Mesendoderm (in vitro differentiated cells): ENCODE measurements at regions not wholly inside any gene's neighbourhood (a gene's known extent, or its start where the extent isn't known, plus 50 kb on each side); places are given as distances from the start of the nearest gene placed in this dataset.

ENCODE experiments used
- DNase-seq: peaks from one replicate; pipeline ENCODE4 v3.0.0; 2013
- H2AK5ac ChIP-seq: 2 replicates; pipeline ENCODE4 v1.6.1; 2013; ENCODE audit warnings: low read length, inconsistent platforms
- H2BK120ac ChIP-seq: 2 replicates; pipeline ENCODE4 v1.6.1; 2013; ENCODE audit warnings: low read depth, mild to moderate bottlenecking, low read length, moderate library complexity, mixed read lengths
- H2BK15ac ChIP-seq: replicated peaks from 2 replicates; pipeline ENCODE4 v1.6.1; 2013; ENCODE audit warnings: low read depth, mild to moderate bottlenecking, moderate library complexity
- H2BK5ac ChIP-seq: 2 replicates; pipeline ENCODE4 v1.6.1; 2013; ENCODE audit warnings: low read length, inconsistent platforms
- H3K18ac ChIP-seq: 2 replicates; pipeline ENCODE4 v1.6.1; 2013; ENCODE audit warnings: mild to moderate bottlenecking, low read length, mixed read lengths
- H3K23ac ChIP-seq: one replicate; pipeline ENCODE4 v1.6.1; 2013; ENCODE audit warnings: low read length
- H3K27ac ChIP-seq: 2 replicates; pipeline ENCODE4 v1.5.1; 2013; ENCODE audit warnings: low read depth, mild to moderate bottlenecking, inconsistent platforms, low read length, moderate library complexity
- H3K27me3 ChIP-seq: 2 replicates; pipeline ENCODE4 v1.6.1; 2013; ENCODE audit warnings: low read length, control low read depth, mild to moderate bottlenecking, inconsistent platforms; ENCODE audit not compliant: insufficient read depth, poor library complexity
- H3K36me3 ChIP-seq: 2 replicates; pipeline ENCODE4 v1.6.1; 2013; ENCODE audit warnings: low read length, inconsistent platforms; ENCODE audit not compliant: control insufficient read depth, insufficient read depth
- H3K4ac ChIP-seq: one replicate; pipeline ENCODE4 v1.6.1; 2013; ENCODE audit warnings: low read depth, mild to moderate bottlenecking, low read length, moderate library complexity
- H3K4me1 ChIP-seq: 2 replicates; pipeline ENCODE4 v1.6.1; 2013; ENCODE audit warnings: low read depth, low read length, inconsistent platforms; ENCODE audit not compliant: control insufficient read depth
- H3K4me2 ChIP-seq: 2 replicates; pipeline ENCODE4 v1.6.1; 2013; ENCODE audit warnings: low read length
- H3K4me3 ChIP-seq: 2 replicates; pipeline ENCODE4 v1.5.1; 2013; ENCODE audit warnings: mild to moderate bottlenecking, low read length
- H3K56ac ChIP-seq: one replicate; pipeline ENCODE4 v1.6.1; 2013; ENCODE audit warnings: low read length
- H3K79me1 ChIP-seq: 2 replicates; pipeline ENCODE4 v1.6.1; 2013; ENCODE audit warnings: low read length, inconsistent platforms
- H3K79me2 ChIP-seq: 2 replicates; pipeline ENCODE4 v1.6.1; 2013; ENCODE audit warnings: mild to moderate bottlenecking, low read length; ENCODE audit not compliant: control insufficient read depth, insufficient read depth
- H3K9ac ChIP-seq: 2 replicates; pipeline ENCODE4 v1.6.1; 2013; ENCODE audit warnings: low read length, inconsistent platforms
- H4K5ac ChIP-seq: one replicate; pipeline ENCODE4 v1.6.1; 2013; ENCODE audit warnings: low read length
- H4K8ac ChIP-seq: one replicate; pipeline ENCODE4 v1.6.1; 2013; ENCODE audit warnings: low read depth, mild to moderate bottlenecking, control low read depth, low read length, moderate library complexity
- WGBS: extraction: QIAGEN DNeasy Blood & Tissue Kit; methylation state at CpG from one replicate; pipeline ENCODE4 v1.1.7; 2013; ENCODE audit warnings: low lambda C conversion rate, missing lambda C conversion rate; ENCODE audit not compliant: insufficient coverage; ENCODE audit errors: extremely low coverage; 5-methylcytosine and 5-hydroxymethylcytosine counted together

DNA sequence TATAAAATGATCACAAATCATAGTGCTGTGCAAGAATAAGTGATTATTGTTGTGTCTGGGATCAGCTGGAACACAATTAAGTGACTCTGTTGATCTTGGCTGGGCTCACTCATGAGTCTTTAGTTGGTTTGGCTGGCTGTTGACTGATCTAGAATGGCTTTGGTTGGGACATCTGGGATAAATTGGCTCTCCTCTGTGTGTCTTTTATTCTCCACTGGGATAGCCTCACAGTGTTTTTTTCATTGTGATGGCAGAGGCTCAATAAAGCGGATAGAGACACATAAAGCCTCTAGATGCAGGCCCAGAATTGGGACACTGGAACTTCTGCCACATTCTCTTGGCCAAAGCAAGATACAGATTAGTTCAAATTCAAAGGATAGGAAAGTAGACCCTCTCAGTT is 735.6 kb downstream of the PDCD6IP start:
- no peaks in the 10 kb centered on the region for H3K79me2 ChIP-seq

GRCh38 chr3:34544136-34544535 is 745.7 kb downstream of the PDCD6IP start:
- Histone ChIP-seq H4K5ac (no peak overlapping the region), H3K4me1 (no peaks in the 10 kb centered on the region), H3K18ac (no peak overlapping the region), H2BK120ac (no peak overlapping the region), H4K8ac (no peak overlapping the region), H3K79me2 (no peaks in the 10 kb centered on the region), H2AK5ac (no peak overlapping the region), H3K56ac (no peak overlapping the region), H3K79me1 (no peaks in the 10 kb centered on the region), H2BK5ac (no peak overlapping the region), H2BK15ac (no peak overlapping the region), H3K36me3 (no peaks in the 10 kb centered on the region), H3K9ac (no peak overlapping the region), H3K23ac (no peak overlapping the region), H3K4me3 (no peak overlapping the region), H3K4me2 (no peak overlapping the region), H3K27me3 (no peaks in the 10 kb centered on the region), H3K27ac (no peak overlapping the region), H3K4ac (no peak overlapping the region)
- no peak for DNase-seq
- no CpG with 5 or more reads among the region's 4 CpGs for WGBS

More for the DNA sequence above, 735.6 kb downstream of the PDCD6IP start:
- H3K9ac ChIP-seq, result no peak overlapping the region
- no peak overlapping the region for H2BK120ac ChIP-seq
- no peak overlapping the region for H3K4me3 ChIP-seq
- H3K56ac ChIP-seq, result no peak overlapping the region
- H4K8ac ChIP-seq, result no peak overlapping the region
- no peak overlapping the region for H3K4ac ChIP-seq
- no peaks in the 10 kb centered on the region for H3K36me3 ChIP-seq
- no peak overlapping the region for H3K27ac ChIP-seq
- H3K79me1 ChIP-seq, result no peaks in the 10 kb centered on the region
- H2BK15ac ChIP-seq, result no peak overlapping the region
- WGBS, result no CpG with 5 or more reads among the region's 1 CpG
- H3K4me2 ChIP-seq, result no peak overlapping the region
- no peaks in the 10 kb centered on the region for H3K4me1 ChIP-seq
- H3K23ac ChIP-seq, result no peak overlapping the region
- no peak overlapping the region for H2BK5ac ChIP-seq
- DNase-seq, result no peak
- H3K18ac ChIP-seq, result no peak overlapping the region
- H4K5ac ChIP-seq, result no peak overlapping the region
- no peak overlapping the region for H2AK5ac ChIP-seq
- no peaks in the 10 kb centered on the region for H3K27me3 ChIP-seq

DNA sequence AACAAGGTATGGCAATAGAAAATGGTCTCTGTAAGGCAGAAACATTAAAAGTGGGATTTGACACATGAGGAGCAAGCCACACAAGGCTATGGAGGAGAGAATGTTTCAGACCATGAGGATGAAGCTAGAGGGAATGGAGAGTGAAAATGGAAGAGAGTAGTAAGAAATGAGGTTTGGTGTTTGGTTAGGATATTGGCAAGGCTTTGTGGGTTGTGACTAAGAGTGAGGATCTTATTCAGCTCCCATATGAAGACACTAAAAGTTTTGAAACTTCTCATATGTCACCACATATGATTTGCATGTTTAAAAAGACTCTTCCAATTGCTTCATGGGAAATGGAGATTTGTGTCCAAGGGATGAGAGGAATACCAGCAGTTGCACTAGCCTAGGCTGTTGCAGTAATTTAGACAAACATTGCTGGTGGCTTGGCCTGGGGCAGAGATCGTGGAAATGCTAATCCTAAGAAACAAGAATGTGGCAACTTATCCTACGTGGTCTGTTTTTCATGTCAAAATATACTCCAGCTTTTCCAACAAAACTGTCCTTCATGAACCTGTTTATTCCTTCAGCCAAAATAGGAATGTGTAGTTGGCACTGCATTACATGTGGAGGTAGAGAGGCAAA is 749.0 kb downstream of the PDCD6IP start:
- Histone ChIP-seq H3K4me2 (no peak overlapping the region), H4K8ac (no peak overlapping the region), H3K27ac (no peak overlapping the region), H2BK5ac (no peak overlapping the region), H3K9ac (no peak overlapping the region), H3K56ac (no peak overlapping the region), H2AK5ac (no peak overlapping the region), H3K4ac (no peak overlapping the region), H3K23ac (no peak overlapping the region), H4K5ac (no peak overlapping the region), H3K79me2 (no peaks in the 10 kb centered on the region), H3K4me3 (no peak overlapping the region), H3K18ac (no peak overlapping the region), H3K27me3 (no peaks in the 10 kb centered on the region), H2BK120ac (no peak overlapping the region), H3K36me3 (no peaks in the 10 kb centered on the region), H3K4me1 (no peaks in the 10 kb centered on the region), H3K79me1 (no peaks in the 10 kb centered on the region), H2BK15ac (no peak overlapping the region)
- WGBS, result no CpG with 5 or more reads among the region's 2 CpGs
- DNase-seq, result no peak

DNA sequence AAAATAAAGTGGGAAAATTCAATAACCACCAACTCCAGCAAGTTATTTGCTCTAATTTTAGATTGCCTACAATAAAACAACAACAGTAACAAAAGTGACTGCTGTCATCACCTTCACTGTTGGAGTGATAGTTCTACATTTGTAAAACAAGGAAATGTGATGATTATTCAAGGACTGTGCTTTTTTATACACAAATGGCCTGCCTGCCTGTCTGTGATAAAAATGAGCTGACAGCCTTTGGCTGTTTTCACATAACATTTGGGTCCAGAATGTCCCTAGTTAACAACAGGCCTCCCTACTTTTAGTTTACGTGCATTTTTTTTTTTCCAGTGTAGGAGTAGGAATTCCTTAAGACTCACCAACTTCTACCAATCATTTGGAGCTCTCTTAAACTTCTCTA is 768.8 kb downstream of the PDCD6IP start:
- Histone ChIP-seq H3K4ac (no peak overlapping the region), H3K79me2 (no peaks in the 10 kb centered on the region), H3K9ac (no peak overlapping the region), H3K27me3 (no peaks in the 10 kb centered on the region), H2BK120ac (no peak overlapping the region), H2AK5ac (no peak overlapping the region), H3K79me1 (no peaks in the 10 kb centered on the region), H3K18ac (no peak overlapping the region), H2BK15ac (no peak overlapping the region), H3K4me1 (no peaks in the 10 kb centered on the region), H3K4me3 (no peak overlapping the region), H3K36me3 (no peaks in the 10 kb centered on the region), H3K23ac (no peak overlapping the region), H4K5ac (no peak overlapping the region), H3K27ac (no peak overlapping the region), H2BK5ac (no peak overlapping the region), H3K4me2 (no peak overlapping the region), H3K56ac (no peak overlapping the region), H4K8ac (no peak overlapping the region)
- no CpG with 5 or more reads among the region's 1 CpG for WGBS
- no peak for DNase-seq

DNA sequence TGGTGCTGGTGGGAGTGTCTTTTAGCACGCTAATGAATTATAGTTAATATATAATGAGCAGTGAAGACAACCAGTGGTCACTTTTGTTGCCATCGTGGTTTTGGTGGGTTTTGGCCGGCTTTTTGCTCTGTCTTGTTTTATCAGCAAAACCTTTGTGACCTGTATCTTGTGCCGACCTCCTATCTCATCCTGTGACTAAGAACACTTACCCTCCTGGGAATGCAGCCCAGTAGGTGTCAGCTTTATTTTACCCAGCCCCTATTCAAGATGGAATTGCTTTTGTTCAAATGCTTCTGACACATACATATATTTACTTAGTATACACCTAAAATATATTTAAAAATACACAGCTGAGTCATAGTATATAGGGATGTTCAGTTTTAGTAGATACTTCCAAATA is 770.3 kb downstream of the PDCD6IP start:
- no peak overlapping the region for H3K4me2 ChIP-seq
- H2BK15ac ChIP-seq, result no peak overlapping the region
- H3K27me3 ChIP-seq, result no peaks in the 10 kb centered on the region
- H3K56ac ChIP-seq, result peak overlapping the region; percentile 10
- H3K36me3 ChIP-seq, result no peaks in the 10 kb centered on the region
- no peak overlapping the region for H4K5ac ChIP-seq
- H3K23ac ChIP-seq, result no peak overlapping the region
- no peak overlapping the region for H2BK5ac ChIP-seq
- peak; percentile 82 for DNase-seq
- H3K4me3 ChIP-seq, result no peak overlapping the region
- H3K9ac ChIP-seq, result no peak overlapping the region
- no peaks in the 10 kb centered on the region for H3K4me1 ChIP-seq
- WGBS, result no CpG with 5 or more reads among the region's 4 CpGs
- H3K27ac ChIP-seq, result no peak overlapping the region
- no peak overlapping the region for H2AK5ac ChIP-seq
- H2BK120ac ChIP-seq, result no peak overlapping the region
- no peak overlapping the region for H3K18ac ChIP-seq
- no peaks in the 10 kb centered on the region for H3K79me1 ChIP-seq
- no peak overlapping the region for H3K4ac ChIP-seq
- no peak overlapping the region for H4K8ac ChIP-seq
- no peaks in the 10 kb centered on the region for H3K79me2 ChIP-seq

GRCh38 chr3:34569437-34569836 is 771.0 kb downstream of the PDCD6IP start:
- H3K56ac ChIP-seq, result no peak overlapping the region
- H2BK5ac ChIP-seq, result no peak overlapping the region
- whole genome bisulfite sequencing, result no CpG with 5 or more reads among the region's 1 CpG
- no peak overlapping the region for H3K4ac ChIP-seq
- no peak overlapping the region for H2BK120ac ChIP-seq
- H2AK5ac ChIP-seq, result no peak overlapping the region
- no peaks in the 10 kb centered on the region for H3K36me3 ChIP-seq
- DNase-seq, result peak; percentile 83
- H3K27me3 ChIP-seq, result no peaks in the 10 kb centered on the region
- H3K18ac ChIP-seq, result no peak overlapping the region
- no peak overlapping the region for H2BK15ac ChIP-seq
- no peaks in the 10 kb centered on the region for H3K79me2 ChIP-seq
- no peaks in the 10 kb centered on the region for H3K4me1 ChIP-seq
- no peak overlapping the region for H4K5ac ChIP-seq
- H3K79me1 ChIP-seq, result no peaks in the 10 kb centered on the region
- H3K23ac ChIP-seq, result no peak overlapping the region
- no peak overlapping the region for H4K8ac ChIP-seq
- no peak overlapping the region for H3K4me3 ChIP-seq
- no peak overlapping the region for H3K27ac ChIP-seq
- H3K9ac ChIP-seq, result no peak overlapping the region
- H3K4me2 ChIP-seq, result no peak overlapping the region
